Gastroesophageal sphincter (tissue), 3 donors: ENCODE measurements at regions not wholly inside any gene's neighbourhood (a gene's known extent, or its start where the extent isn't known, plus 50 kb on each side); places are given as distances from the start of the nearest gene placed in this dataset.

Experiments
- CTCF ChIP-seq, 4 experiments: fragments of 200-600 bp in 2 of 4; fragments of 450-650 bp in 2 of 4; sonication (generic) in 1 of 4; IDR thresholded peaks; one replicate each; pipeline ENCODE4 v1.5.1; 2017 to 2019; ENCODE audit warnings: antibody characterized with exemption in 4 of 4, mild to moderate bottlenecking in 2 of 4, moderate library complexity in 2 of 4
- EP300 ChIP-seq: sonication (generic); formaldehyde crosslinking; IDR thresholded peaks from one replicate; pipeline ENCODE4 v1.6.1; 2017; ENCODE audit warnings: antibody characterized with exemption, mild to moderate bottlenecking
- POLR2A ChIP-seq, 2 donors: fragments of 450-650 bp; IDR thresholded peaks; one replicate each; pipeline ENCODE4 v1.6.1; 2017; ENCODE audit warnings: antibody characterized with exemption in 2 of 2, mild to moderate bottlenecking in 2 of 2, moderate library complexity in 1 of 2

- no peak for TF ChIP-seq CTCF (IDR thresholded peaks at IDR 0.05)
- TF ChIP-seq POLR2A (IDR thresholded peaks at IDR 0.05) = no peak
- no peak for TF ChIP-seq EP300
Measured at GRCh38 chr9:126223798-126224531, 102.7 kb upstream of the MVB12B start.
